ENCODE measurements at regions not wholly inside any gene's neighbourhood (a gene's known extent, or its start where the extent isn't known, plus 50 kb on each side); places are given as distances from the start of the nearest gene placed in this dataset.

- DNase-seq, result peak; percentile 14
These were observed 56.1 kb upstream of the SLC35G4 start for GRCh38 chr18:11553098-11553940.

GRCh38 chr18:11548916-11549551 lies 60.4 kb upstream of the SLC35G4 start:
- no peak for DNase-seq

DNA sequence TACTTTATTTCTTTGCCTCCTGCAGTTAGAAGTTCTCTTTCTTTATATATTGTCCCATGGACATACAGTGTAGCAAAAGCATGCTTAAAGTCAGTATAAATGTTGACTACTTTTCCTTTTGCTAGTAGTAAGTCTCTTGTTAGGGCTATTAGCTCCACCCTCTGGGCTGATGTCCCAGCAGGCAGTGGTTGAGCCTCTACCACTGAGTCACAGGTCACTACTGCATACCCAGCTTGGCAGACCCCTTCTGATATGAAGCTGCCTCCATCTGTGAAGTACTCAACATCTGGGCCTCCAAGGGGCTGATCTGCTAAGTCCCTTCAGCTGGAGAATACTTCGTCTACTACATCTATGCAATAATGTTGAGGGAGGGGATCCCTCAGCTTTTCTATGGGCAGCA lies 61.0 kb upstream of the SLC35G4 start:
- DNase-seq, result no peak

GRCh38 chr18:11544060-11544633 lies 65.2 kb upstream of the SLC35G4 start:
- no peak for DNase-seq

DNA sequence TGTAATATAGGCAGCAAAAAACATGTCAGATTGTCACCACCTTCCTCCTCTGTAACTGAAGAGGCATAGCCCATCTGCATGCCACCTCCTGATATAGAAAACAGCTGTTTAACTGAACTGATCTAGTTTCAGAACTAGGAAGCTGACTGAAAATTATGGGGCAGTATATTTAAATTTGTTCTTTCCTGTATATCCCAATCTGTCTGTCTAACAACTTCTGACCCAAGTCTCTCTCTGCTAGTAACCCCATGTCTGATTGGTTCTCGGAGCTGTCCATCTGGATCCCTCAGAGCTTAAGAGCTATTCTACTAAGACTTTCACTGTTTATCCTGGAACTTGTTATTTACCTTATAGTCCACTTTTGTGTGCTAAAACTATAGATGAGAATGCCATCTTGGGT lies 68.2 kb upstream of the SLC35G4 start:
- DNase-seq, result no peak

DNA sequence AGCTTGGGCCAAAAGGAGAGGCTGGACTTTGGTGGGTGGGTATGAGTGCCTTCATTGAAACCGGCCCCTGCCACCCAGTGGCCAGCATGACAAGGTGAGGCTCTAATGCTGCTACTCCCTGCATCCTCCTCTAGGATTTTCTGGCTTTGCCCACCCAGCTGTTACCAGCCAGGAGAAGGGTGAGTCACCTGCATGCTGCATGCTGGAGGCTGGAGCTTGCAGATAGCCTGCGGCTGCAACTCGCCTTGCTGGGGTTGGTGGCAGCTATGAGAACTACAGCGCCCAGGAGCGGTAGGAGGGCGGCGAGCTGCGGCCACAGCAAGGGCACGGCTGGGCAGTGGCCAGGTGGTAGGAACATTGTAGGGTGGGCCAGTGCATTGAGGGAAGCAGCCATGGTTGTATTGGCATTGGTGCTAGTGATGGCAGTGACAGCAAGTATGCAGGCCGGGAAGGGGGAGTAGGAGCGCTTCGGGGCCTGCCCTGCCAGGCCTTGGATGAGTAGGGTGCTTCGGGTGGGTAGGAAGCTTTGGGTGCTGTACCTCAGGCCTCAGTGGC lies 75.4 kb upstream of the SLC35G4 start:
- no peak for DNase-seq

- DNase-seq, result no peak
These were observed 75.9 kb upstream of the SLC35G4 start for GRCh38 chr18:11533513-11533890.

DNA sequence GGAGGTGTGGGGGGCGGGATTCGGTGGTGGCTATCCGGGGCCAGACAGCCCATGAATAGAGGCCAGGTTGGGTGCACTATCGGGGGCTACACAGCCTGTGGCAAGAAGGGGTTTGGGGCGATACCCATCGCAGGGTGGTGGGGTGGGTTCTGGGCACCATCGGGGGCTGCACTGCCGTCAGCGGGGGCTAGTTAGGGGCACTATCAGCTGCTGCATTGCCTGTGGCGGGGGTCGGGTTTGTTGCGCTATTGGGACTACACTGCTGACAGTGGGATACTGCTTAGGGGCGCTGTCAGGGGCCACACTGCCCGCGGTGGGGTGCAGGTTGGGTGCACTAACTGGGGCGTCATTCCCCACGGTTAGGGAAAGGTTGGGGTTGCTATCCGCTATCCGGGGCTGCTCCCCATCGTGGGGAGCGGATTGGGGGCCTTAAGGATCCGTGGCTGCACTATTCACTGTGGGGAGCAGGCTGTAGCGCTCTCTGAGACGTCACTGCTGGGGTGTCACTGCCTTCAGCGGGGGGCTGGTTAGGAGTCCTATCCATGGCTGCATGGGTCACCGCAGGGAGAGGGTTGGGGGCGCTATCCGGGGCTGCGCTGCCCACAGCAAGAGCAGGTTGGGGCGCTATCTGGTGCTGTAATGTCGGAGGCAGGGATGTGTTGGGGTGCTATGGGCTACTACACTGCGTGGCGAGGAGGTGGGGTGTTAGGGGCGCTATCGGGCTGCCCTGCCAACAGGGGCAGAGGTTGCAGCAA lies 76.5 kb upstream of the SLC35G4 start:
- DNase-seq, result no peak

- DNase-seq, result no peak
These were observed 80.3 kb upstream of the SLC35G4 start for GRCh38 chr18:11529081-11529480.

DNA sequence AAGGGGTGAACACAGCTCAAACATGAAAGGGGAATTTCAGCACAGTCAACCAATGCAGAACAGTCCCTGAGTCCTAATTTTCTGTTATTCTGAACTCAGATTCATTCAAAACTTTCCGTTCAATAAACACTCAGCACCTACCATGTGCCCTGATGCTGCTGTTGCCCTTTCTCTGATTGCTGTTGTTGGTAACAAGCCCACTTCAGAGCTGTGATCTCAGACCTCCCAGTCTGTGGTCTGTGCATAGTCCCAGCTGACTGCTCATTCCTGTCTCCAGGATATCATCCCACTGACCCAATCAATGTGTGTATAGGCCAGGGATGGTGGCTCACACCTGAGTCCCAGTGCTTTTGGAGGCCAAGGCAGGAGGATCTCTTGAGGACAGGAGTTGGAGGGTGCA lies 82.7 kb upstream of the SLC35G4 start:
- no peak for DNase-seq

- DNase-seq, result no peak
These were observed 85.6 kb upstream of the SLC35G4 start for GRCh38 chr18:11523804-11524203.

- DNase-seq, result no peak
These were observed 86.4 kb upstream of the SLC35G4 start for GRCh38 chr18:11522992-11523391.

GRCh38 chr18:11521853-11522252 lies 87.5 kb upstream of the SLC35G4 start:
- DNase-seq, result no peak

GRCh38 chr18:11520536-11520935 lies 88.9 kb upstream of the SLC35G4 start:
- no peak for DNase-seq

- peak; percentile 2 for DNase-seq
These were observed 90.4 kb upstream of the SLC35G4 start for GRCh38 chr18:11518788-11519685.

DNA sequence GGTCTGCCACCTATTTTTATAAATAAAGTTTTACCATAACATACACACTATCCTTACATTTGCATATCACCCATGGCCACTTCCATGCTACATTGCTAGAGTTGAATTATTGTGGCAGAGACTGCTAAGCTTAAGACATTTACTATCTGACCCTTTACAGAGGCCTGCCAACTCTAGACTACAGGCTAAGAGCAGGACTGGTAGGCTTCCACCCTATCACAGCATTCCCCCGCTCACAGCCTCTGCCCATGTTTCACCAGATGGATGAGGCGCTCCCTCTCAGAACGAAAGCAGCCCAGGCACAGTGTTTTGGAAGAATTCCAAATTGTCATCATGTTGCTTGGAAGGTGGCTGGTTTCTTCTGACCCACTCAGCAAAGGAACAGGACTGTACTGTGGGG lies 91.7 kb upstream of the SLC35G4 start:
- DNase-seq, result no peak

- no peak for DNase-seq
These were observed 92.5 kb upstream of the SLC35G4 start for GRCh38 chr18:11516751-11517503.

GRCh38 chr18:11514267-11514666 lies 95.1 kb upstream of the SLC35G4 start:
- DNase-seq, result no peak

DNA sequence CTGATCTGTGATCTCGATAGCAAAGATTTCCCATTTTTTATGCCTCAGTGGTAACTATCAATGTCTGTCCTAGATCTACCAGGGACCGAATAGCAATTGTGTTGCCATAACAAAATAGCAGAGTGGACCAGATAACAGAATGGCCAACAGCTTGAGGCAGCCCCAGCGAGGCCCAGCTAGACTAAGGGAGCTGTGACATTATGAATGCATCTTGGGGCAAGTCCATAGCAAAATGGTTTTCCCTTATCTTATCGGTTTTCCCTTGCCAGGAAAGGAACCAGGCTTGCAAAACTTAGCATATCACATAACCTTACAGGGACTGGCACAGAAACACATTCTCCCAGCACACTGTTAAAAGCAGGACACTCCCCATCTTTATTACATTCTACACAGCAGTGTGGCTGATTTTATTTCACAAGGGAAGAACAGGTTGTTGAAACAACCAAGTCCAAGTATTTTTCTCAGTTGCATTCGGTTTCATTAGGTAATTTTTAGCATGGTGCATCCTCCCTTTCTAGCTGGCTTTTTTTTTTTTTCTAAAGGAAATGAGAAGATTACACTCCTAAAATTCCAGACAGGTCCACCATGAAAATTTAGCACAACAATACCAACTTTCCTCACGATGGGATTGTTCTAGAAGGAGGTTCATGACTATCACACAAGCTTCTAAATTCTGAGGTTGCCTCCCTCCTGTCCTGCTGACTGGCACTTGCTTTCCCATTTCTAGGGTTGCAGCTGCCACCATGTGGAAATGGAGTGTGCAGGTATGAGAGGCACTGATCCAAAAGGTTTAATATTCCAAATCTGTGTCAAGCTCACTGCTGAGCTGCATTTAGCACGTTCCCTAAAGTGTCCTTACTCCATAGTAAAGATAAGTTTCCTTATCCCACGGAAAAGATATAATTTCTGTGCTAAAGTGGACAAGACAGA lies 97.0 kb upstream of the SLC35G4 start:
- no peak for DNase-seq

DNA sequence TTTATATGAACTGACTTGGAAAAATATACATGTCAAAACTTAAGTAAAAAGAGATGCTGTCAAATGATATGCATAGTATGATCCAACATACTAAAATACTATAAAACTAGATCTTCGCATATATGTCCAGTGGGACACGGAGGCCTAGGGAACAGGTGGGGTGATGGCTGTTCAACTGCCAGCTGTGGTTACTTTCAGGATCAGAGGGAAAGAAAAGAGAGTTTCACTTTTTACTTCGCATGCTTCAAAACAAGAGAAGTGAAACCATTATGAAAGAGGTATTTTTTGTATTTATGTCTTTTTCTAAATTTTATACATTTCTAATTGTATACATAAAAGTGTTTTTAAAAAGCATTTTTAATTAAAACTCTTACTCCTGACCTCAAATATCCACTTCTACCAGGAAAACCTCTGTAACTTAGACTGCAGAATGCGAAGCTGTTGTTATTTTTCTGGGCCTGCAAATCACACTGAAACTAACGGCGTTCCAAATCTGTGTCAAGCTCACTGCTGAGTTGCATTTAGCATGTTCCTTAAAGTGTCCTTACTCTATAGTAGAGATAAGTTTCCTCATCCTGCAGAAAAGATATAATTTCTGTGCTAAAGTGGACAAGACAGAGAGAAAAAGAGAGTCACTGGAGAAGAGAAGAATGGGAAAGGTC lies 97.8 kb upstream of the SLC35G4 start:
- DNase-seq, result no peak
